ENCODE measurements at regions not wholly inside any gene's neighbourhood (a gene's known extent, or its start where the extent isn't known, plus 50 kb on each side); places are given as distances from the start of the nearest gene placed in this dataset.

GRCh38 chr20:39252035-39252434, 289.9 kb downstream of the DHX35 start:
- 76 to 96% methylated on average over 5 to 6 of the region's 6 CpGs for WGBS, 2 donors
- intact Hi-C loops (cut with DNase I) = no loop called here

GRCh38 chr20:39249798-39250197, 287.7 kb downstream of the DHX35 start:
- Histone ChIP-seq H3K9me3 (no peaks in the 10 kb centered on the region), H3K4me3 (no peak overlapping the region), H3K4me1 (no peaks in the 10 kb centered on the region), H3K27ac (no peak overlapping the region), H3K27me3 (no peaks in the 10 kb centered on the region), H3K36me3 (replicated peaks in 1 of 2; ENCODE audit: insufficient read depth in 1 of 2, low read depth in 2 of 2) (no peaks in the 10 kb centered on the region)
- WGBS, 2 donors = 67 to 83% methylated on average over 4 of the region's 4 CpGs
- intact Hi-C loops (cut with DNase I) = no loop called here
- no peak for DNase-seq
- TF ChIP-seq POLR2A (IDR thresholded peaks at IDR 0.05) (no peak), CTCF (IDR thresholded peaks at IDR 0.05) (no peak)
- no peak for ATAC-seq

More at GRCh38 chr20:39252035-39252434, 289.9 kb downstream of the DHX35 start:
- Histone ChIP-seq H3K27ac (no peak overlapping the region), H3K4me1 (no peaks in the 10 kb centered on the region), H3K4me3 (no peak overlapping the region), H3K27me3 (no peaks in the 10 kb centered on the region), H3K9me3 (no peaks in the 10 kb centered on the region), H3K36me3 (replicated peaks in 1 of 2; ENCODE audit: insufficient read depth in 1 of 2, low read depth in 2 of 2) (no peaks in the 10 kb centered on the region)
- TF ChIP-seq POLR2A (IDR thresholded peaks at IDR 0.05) = no peak
- TF ChIP-seq CTCF (IDR thresholded peaks at IDR 0.05) = no peak
- ATAC-seq (no peak), DNase-seq (no peak)

- Histone ChIP-seq H3K4me3 (no peak overlapping the region), H3K27me3 (no peaks in the 10 kb centered on the region), H3K9me3 (no peaks in the 10 kb centered on the region), H3K4me1 (no peaks in the 10 kb centered on the region), H3K27ac (no peak overlapping the region), H3K36me3 (replicated peaks in 1 of 2; ENCODE audit: insufficient read depth in 1 of 2, low read depth in 2 of 2) (no peaks in the 10 kb centered on the region)
- DNase-seq (no peak), ATAC-seq (no peak)
- TF ChIP-seq CTCF (IDR thresholded peaks at IDR 0.05) = no peak
- TF ChIP-seq POLR2A (IDR thresholded peaks at IDR 0.05) = no peak
- intact Hi-C loops (cut with DNase I) = no loop called here
Measured at GRCh38 chr20:39248862-39249485, 286.8 kb downstream of the DHX35 start.

- DNase-seq = no peak
- WGBS, 2 donors = 65 to 66% methylated on average over 15 of the region's 15 CpGs
Measured at GRCh38 chr20:39248171-39248861, 286.2 kb downstream of the DHX35 start.

More at GRCh38 chr20:39248171-39248861, 286.2 kb downstream of the DHX35 start:
- no peak overlapping the region for H3K4me3 ChIP-seq
- no peak overlapping the region for H3K27ac ChIP-seq
- H3K36me3 ChIP-seq (replicated peaks in 1 of 2; ENCODE audit: insufficient read depth in 1 of 2, low read depth in 2 of 2) = no peaks in the 10 kb centered on the region
- intact Hi-C loops (cut with DNase I) = no loop called here
- TF ChIP-seq CTCF (IDR thresholded peaks at IDR 0.05) (no peak), POLR2A (IDR thresholded peaks at IDR 0.05) (no peak)
- no peaks in the 10 kb centered on the region for H3K4me1 ChIP-seq
- no peaks in the 10 kb centered on the region for H3K9me3 ChIP-seq
- no peak for ATAC-seq
- no peaks in the 10 kb centered on the region for H3K27me3 ChIP-seq

Data from body of pancreas (tissue), 4 donors.